ENCODE measurements at regions not wholly inside any gene's neighbourhood (a gene's known extent, or its start where the extent isn't known, plus 50 kb on each side); places are given as distances from the start of the nearest gene placed in this dataset.

DNA sequence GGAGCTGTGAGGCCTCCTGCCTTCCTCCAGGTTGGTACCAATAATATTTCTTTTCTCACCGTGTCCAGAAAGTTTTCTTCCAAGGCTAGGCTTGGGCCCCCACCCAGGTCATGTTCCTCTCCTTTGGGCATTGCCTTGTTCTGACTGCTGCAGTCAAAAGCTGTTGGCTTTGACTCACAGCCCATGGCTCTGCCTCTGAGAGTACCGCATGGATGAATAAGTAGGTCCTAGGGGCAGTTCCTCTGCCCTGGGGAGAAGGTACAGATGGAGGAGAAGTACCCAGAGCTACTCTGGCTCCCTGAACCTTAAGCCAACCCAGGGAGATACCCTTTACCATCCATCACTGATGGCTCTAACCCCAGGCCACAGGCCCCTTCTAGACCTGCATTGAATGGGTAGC, 115.0 kb downstream of the NAV1 start:
- no peak for TF ChIP-seq BCL11A (IDR thresholded peaks at IDR 0.05; ENCODE audit: low read depth, low read length)
- no peak for TF ChIP-seq CTCF (IDR thresholded peaks at IDR 0.05 in 2 of 3, conservative IDR thresholded peaks at IDR 0.05 in 1 of 3; ENCODE audit: control insufficient read depth in 2 of 3, extremely low read depth in 1 of 3, insufficient read depth in 1 of 3, low read depth in 3 of 3, low read length in 3 of 3)
- TF ChIP-seq CHD1 (IDR thresholded peaks at IDR 0.05; ENCODE audit: low read depth, low read length): no peak
- TF ChIP-seq RBBP5 (conservative IDR thresholded peaks at IDR 0.05): no peak
- no peak for TF ChIP-seq CBX3 (IDR thresholded peaks at IDR 0.05; ENCODE audit: borderline replicate concordance, low read depth)
- TF ChIP-seq POLR2AphosphoS5 (IDR thresholded peaks at IDR 0.05; ENCODE audit: low read length): no peak
- TF ChIP-seq RAD21 (IDR thresholded peaks at IDR 0.05; ENCODE audit: insufficient read depth, low read depth, low read length): no peak
- TF ChIP-seq EZH2 (IDR thresholded peaks at IDR 0.05; ENCODE audit: borderline replicate concordance, control insufficient read depth, low read depth, low read length): no peak

All from GM12878 (cell line).